H54 (cell line): ENCODE measurements at regions not wholly inside any gene's neighbourhood (a gene's known extent, or its start where the extent isn't known, plus 50 kb on each side); places are given as distances from the start of the nearest gene placed in this dataset.
"Not testable (repeated sequence)": the region's sequence is repeated elsewhere in the genome, so short reads cannot be mapped to it uniquely, and the experiment has no call there.

Experiments
- DNase-seq: peaks from one replicate; pipeline ENCODE4 v3.0.0; 2011; ENCODE audit warnings: low spot score, mixed read lengths; ENCODE audit not compliant: insufficient read length
- FAIRE-seq: peaks from 3 replicates; lab custom pipeline; 2011; peaks lifted over from hg19 to GRCh38; lab: Jason Lieb, UNC
- POLR2A ChIP-seq: IDR thresholded peaks from 2 replicates; pipeline ENCODE4 v1.6.1; 2011; ENCODE audit warnings: low read depth, mild to moderate bottlenecking, low read length

DNA sequence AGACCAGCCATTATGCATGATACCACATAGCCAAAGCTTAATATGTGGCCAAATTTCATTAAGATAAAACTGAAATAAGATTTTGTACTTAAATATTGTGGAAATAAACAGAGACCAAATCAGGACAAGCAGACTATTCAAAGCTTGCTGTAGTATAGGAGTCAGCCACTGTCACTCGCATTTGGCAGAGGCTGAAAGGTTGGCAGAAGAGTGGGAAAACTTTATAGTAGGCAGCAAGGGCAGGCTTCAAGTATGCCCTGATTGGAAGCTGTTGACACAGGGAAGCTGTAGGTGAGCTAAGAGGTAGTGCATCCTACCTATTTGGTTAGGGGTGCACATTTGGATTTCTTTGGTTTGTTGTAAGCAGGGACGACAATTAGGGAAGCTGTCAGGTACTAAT, 202.5 kb upstream of the PDZRN3 start:
- FAIRE-seq (no peak), DNase-seq (no peak)

DNA sequence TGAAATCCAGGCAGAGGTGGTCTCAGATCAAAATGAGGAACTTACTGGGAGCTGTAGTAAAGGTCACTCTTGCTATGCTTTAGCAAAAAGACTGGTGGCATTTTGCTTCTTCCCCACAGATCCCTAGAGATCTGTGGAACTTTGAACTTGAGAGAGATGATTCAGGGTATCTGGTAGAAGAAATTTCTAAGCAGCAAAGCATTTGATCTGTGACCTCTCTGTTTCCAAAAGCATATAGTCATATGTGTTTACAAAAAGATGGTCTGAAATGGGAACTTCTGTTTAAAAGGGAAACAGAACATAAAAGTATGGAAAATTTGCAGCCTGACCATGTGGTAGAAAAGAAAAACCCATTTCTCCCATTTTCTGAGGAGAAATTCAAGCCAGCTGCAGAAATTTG, 196.2 kb upstream of the PDZRN3 start:
- FAIRE-seq, DNase-seq: not testable (repeated sequence)

More for the DNA sequence above, 202.5 kb upstream of the PDZRN3 start:
- TF ChIP-seq POLR2A = no peak

DNA sequence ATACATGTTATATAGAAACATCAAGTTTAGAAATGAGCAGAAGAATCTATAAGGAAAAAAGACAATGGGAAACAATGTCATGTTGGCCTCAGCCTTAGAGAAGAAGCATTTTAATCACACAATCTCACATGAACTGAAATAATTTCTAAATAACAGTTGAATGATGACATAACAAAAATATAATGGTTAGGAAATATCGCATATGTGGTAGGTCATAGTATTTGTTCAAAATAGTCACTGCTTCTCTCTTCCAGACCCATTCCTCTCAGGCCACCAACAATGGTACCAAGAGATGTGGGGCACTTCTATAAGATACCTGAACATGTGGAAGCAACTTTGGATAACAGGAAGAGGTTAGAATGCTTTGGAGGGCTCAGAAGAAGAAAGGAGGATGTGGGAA, 195.7 kb upstream of the PDZRN3 start:
- no peak for DNase-seq
- FAIRE-seq = no peak
- TF ChIP-seq POLR2A = no peak

DNA sequence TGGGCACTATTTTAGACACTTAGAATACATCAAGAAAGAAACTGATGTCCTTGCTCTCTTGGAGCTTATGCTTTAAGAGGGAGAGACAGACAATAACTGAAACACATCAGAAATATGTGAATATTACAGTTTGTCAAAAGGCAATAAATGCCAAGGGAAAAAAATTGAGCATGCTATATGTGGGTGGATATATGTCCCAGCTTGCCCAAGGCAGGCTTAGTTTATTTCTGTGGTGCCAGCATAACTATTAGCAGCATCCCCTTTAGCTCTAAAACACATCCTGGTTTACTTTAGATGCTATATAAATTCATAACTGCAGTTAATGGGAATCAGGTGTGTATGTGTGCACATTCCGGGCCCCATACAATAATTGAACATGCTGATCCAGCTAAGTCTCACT, 191.2 kb upstream of the PDZRN3 start:
- no peak for TF ChIP-seq POLR2A
- no peak for DNase-seq
- no peak for FAIRE-seq

DNA sequence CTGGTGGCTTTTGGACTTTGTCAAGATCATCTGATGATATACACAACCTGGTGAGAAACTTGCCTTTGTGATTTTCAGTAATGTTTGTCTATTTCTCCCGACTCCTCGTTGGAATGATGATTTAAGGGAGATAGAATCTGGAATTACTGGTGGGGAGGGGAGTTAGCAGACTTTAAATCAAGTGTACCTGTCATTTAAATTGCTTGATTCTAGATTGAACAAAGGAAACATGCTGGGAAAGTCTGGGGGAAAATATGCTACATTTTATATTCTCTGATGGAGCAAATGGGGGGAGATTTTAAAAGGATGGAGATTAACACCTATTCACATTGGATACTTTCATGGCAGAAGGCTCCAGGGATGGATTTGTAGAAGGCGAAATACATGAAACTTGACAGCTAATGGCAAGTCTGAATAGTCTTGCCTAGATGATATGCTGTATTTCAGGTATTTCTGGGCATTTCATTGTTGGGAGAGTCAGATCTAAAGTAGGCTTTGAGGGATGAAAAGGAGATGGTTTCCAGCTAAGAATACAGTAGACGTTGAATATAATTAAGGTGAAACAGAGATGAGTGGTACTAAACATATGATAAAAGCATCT, 189.1 kb upstream of the PDZRN3 start:
- no peak for FAIRE-seq
- DNase-seq = no peak
- no peak for TF ChIP-seq POLR2A

DNA sequence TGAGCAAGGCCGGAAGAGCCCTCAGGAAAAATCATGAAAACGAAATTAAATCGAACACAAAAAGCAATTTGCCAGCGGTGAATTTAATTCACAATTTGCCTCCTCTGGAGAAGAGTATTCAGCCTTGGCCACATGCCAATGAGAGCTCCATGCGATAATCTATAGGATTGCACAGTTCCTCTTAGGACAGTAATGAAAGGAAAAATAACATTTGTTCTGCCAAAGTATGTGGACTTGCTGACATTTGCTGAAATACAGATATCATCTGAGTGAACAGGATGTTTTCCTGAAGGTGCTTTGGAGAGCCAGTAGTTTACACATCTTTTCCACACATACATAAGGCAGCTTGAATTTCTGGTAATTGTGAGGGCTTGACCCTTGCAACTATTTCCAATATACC, 188.6 kb upstream of the PDZRN3 start:
- FAIRE-seq = no peak
- no peak for DNase-seq
- TF ChIP-seq POLR2A = no peak

DNA sequence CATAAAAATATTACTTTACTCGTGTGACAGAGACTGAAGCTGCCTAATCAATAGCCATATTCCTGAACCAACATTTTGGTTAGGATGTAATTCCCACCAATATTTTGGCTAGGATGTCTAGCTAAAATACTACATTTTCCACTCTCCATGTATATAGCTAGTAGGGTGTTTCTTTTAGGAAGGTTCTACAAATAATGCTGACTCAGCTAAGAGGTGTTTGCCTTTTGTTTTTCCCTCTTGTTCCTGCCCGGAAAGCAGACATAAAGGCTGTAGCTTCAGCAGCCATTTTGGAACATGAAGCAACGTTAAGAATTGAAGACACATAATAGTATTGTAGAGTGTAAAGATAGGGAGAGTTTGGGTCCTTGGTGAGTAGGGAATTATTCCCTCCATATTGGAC, 187.3 kb upstream of the PDZRN3 start:
- TF ChIP-seq POLR2A = no peak
- FAIRE-seq = no peak
- no peak for DNase-seq

DNA sequence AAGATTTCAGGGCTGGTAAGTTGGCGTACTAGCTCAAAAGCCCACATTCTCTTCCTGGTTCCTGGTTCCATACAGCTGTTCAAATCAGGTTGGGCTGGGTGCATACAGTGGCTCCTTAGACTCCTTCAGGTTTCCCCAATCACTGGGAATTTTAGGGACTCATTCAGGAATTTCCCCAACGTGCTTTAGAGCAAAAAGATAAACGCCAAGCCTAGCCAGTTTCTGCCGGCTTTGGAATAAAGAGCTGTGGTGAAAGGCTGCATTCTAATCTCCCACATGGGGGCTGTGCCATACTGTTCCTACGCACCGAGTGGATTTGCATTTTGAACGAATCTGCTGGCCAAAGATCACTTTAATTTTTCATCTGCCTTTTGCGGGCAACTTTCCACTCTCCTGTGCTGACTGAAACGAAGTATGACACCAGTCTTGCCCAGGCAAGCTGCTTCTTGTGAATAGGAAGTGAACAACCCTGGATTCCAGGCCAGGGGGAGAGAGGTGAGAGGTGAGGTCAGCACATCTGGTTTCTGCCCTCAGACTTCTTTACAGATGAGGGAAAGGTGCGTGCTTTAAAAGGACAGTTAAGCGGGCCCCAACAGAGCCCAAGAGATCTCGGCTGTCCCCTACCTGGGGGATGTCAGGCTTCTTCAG, 184.2 kb upstream of the PDZRN3 start:
- no peak for FAIRE-seq
- no peak for TF ChIP-seq POLR2A
- DNase-seq = no peak

DNA sequence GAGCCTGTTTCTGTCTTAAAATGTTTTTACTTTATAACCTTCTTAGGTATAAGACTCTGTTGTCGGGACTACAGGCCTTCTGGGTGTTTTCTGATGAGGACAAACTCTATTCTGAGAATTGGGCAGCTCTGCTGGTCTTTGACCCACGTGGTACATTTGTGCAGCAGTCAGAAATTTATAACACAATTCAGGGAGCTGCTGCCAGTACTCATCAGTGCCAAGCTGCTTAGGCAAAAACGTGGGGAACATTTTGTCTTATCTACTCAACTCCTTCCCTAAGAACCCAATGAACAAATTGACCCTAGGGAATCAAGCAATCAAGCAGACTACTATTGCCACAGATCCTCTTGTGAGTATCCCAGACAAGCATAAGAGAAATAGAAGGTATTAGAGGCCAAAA, 180.7 kb upstream of the PDZRN3 start:
- no peak for TF ChIP-seq POLR2A
- no peak for DNase-seq
- FAIRE-seq = no peak

DNA sequence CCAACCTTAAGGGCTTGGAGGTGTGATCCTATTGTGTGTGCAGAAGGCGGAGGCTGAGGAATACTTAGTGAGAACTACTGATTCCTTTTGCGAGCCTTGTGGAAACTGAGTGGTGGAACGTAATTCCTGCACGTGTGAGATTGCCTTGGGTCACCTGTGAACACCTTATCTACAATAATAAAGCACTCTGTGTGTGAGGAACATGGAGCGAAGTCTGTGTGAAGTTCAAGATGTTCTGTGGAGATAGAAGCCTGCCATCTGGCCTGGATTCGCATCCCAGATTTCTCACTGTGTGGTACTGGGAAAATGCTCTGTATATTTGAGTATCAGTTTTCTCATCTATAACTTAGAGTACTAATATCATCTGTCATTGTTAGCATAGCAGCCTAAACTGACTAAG, 179.5 kb upstream of the PDZRN3 start:
- TF ChIP-seq POLR2A = no peak
- FAIRE-seq (no peak), DNase-seq (no peak)

DNA sequence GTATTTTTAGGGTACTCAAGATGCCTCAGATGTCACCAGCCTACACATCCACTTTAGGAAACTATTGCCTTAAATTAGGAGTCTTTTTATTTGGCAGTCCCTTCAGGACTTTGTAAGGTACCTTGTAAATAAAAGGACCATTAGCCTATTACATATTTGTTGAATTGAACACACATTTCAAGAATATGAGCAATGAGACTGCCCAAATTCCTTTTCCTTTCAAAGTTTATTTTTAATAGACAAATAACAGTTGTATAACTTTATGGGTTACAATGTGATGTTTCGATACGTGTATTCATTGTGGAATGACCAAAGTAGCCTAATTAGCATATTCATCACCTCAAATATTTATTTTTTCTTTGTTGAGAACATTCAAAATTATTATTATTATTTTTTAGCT, 176.7 kb upstream of the PDZRN3 start:
- no peak for TF ChIP-seq POLR2A
- FAIRE-seq = no peak
- DNase-seq = no peak

DNA sequence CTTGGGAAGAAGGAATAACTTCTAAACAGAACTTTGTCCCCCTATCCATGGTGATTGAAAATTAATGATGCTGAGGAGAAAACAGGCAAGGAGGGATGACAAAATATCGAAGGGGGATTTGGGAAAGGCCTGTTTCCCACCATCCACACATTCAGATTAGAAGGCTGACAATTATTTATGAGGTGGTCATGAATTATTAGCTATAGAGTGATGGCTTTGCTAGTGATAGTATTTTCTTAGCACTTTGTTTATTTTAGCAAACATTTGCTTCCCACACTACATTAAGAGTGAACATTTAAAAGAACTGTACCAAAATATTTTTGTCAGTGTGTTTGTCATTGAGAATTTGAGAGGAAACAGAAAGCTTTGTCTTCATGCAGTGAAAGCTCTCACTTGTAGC, 172.6 kb upstream of the PDZRN3 start:
- FAIRE-seq (no peak), DNase-seq (no peak)
- TF ChIP-seq POLR2A = no peak

DNA sequence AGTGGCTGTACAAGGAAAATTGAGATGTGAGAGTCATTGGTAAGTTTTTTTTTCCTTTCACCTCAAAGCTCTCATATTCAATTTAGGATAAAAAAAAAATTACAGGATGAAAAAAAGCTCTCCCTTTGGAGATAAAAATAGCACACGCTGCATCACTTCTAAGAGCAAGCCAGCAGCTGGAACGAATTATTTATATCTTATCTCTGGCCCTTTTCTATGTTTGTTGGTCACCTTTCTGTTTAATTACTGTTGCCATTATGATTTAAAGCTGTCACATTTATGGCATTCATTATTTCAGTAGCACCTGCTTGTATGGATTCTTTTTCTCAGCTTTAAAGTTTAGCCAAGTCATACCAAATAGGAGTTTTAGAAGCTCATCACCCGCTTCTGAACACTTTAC, 171.6 kb upstream of the PDZRN3 start:
- DNase-seq (no peak), FAIRE-seq (no peak)
- TF ChIP-seq POLR2A = no peak

DNA sequence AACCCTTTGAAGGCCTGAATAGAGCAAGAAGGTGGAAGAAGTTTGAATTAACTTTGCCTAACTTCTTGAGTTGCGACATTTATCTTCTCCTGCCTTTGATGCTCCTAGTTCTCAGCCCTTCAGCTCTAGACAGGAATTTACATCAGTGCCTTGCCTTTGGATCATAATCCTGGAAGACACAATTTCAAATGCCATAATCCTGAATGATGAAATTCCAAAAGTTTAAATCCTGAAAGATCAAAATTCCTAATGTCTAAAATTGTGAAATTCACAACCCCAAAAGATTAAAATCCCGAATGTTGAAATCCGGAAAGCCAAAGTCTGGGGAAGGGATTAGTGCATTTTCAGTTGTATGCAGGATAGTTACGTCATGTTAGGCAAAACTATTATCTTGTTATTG, 166.6 kb upstream of the PDZRN3 start:
- no peak for TF ChIP-seq POLR2A
- FAIRE-seq = no peak
- DNase-seq = no peak

DNA sequence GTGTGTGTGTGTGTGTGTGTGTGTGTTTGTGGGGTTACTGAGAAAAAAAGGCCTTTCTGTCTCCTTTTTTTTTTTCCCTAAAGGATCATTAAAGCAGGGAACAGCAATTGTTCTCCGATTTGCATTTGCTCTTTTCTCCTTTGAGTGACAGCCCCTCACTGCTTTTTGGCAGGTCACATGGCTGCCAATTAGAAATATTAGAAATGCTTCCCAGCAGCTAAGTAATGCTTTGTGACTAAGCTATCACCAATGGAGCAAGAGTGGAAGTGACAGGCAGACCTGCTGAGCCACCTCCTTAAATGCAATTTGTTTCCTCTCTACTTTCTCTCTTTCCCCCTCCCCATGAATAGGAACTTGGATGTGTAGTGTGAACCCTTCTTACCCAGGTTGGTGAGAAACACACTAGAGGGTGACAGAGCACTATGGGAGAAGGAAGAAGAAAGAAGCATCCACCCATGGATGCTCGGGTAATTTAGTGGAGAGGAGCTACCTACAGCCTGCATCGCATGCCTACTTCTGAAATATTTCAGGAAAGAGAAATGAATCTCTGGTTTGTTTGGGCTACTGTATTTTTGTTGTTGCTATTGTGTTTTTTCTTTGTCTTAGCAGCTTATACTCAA, 165.2 kb upstream of the PDZRN3 start:
- TF ChIP-seq POLR2A = no peak
- DNase-seq (no peak), FAIRE-seq (no peak)
